ENCODE measurements at regions not wholly inside any gene's neighbourhood (a gene's known extent, or its start where the extent isn't known, plus 50 kb on each side); places are given as distances from the start of the nearest gene placed in this dataset.

- DNase-seq (ENCODE audit: low read depth), result no peak
- no peak for TF ChIP-seq CTCF (IDR thresholded peaks at IDR 0.05; ENCODE audit: low read length, missing control alignments)
- H3K4me3 ChIP-seq (replicated peaks; ENCODE audit: low read depth, low read length), result no peak overlapping the region
Measured at GRCh38 chr9:104429031-104429546, 75.0 kb upstream of the OR13F1 start.

- TF ChIP-seq CTCF (IDR thresholded peaks at IDR 0.05; ENCODE audit: low read length, missing control alignments), result no peak
- no peak for DNase-seq (ENCODE audit: low read depth)
- H3K4me3 ChIP-seq (replicated peaks; ENCODE audit: low read depth, low read length), result no peak overlapping the region
Measured at GRCh38 chr9:104435059-104435458, 69.0 kb upstream of the OR13F1 start.

DNA sequence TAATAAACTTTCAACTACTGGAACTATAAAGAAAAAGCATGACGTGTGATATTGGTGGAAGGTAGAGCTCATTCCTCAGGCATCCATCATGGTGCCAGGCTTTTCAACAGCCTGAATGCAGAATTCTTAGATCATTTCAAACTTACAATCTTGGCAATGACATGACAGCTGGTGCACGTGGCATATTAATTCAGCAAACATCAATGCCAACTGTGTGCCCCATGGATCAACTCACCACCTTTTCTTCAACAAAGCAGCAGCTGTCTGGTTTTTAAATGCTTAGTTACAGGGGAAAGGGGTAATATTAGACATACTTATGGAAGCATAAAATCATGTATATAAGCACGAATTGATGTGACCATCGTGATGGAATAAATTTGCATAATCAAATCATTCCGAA, 56.0 kb upstream of the OR13F1 start:
- H3K4me3 ChIP-seq (replicated peaks; ENCODE audit: low read depth, low read length), result no peak overlapping the region
- TF ChIP-seq CTCF (IDR thresholded peaks at IDR 0.05; ENCODE audit: low read length, missing control alignments), result no peak
- DNase-seq (ENCODE audit: low read depth), result no peak
